GM12878 (cell line): ENCODE measurements at regions not wholly inside any gene's neighbourhood (a gene's known extent, or its start where the extent isn't known, plus 50 kb on each side); places are given as distances from the start of the nearest gene placed in this dataset.

ENCODE experiments used
- ATAC-seq: fragments of 200-7000 bp; cut with Tn5 transposase; 3 replicates; pipeline ENCODE4 v1.9.1; 2020; ENCODE audit warnings: mild to moderate bottlenecking, moderate library complexity
- BruUV-seq: library from RNA; stranded (reverse); fragments of 400-500 nt; replicated peaks from 2 replicates; lab custom pipeline; 2021; lab: Mats Ljungman, UMichigan
- CTCF ChIA-PET: fragments of 300-600 bp; sonication (Branson Sonifier 250); formaldehyde crosslinking; extraction: SDS; loops from one replicate; lab custom pipeline; 2021; ENCODE audit warnings: inconsistent platforms; lab: Yijun Ruan, JAX
- POLR2A ChIA-PET: fragments of 350-600 bp; formaldehyde crosslinking; extraction: SDS; loops from one replicate; lab custom pipeline; 2021; ENCODE audit warnings: inconsistent platforms; lab: Charles Lee
- RAD21 ChIA-PET: fragments of 300-600 bp; sonication (Branson Sonifier 250); formaldehyde crosslinking; loops from one replicate; lab custom pipeline; 2023; ENCODE audit warnings: antibody characterized with exemption; ENCODE audit not compliant: unreplicated experiment; lab: Charles Lee
- SMC1A ChIA-PET: fragments of 300-600 bp; sonication (Branson Sonifier 250); formaldehyde crosslinking; loops from one replicate; lab custom pipeline; 2023; ENCODE audit not compliant: unreplicated experiment, uncharacterized antibody; lab: Charles Lee
- DNase-seq: peaks from one replicate; pipeline ENCODE4 v3.0.0-alpha.2; 2011; ENCODE audit warnings: low read depth, low spot score
- FAIRE-seq: peaks from 3 replicates; lab custom pipeline; 2011; peaks lifted over from hg19 to GRCh38; lab: Jason Lieb, UNC
- H2AFZ ChIP-seq: 2 replicates; pipeline ENCODE4 v1.6.0; 2011; ENCODE audit warnings: low read depth, low read length, control low read depth; ENCODE audit not compliant: control insufficient read depth
- H3K27ac ChIP-seq: 2 replicates; pipeline ENCODE4 v1.5.1; 2011; ENCODE audit warnings: control low read depth; ENCODE audit not compliant: control insufficient read depth, insufficient read depth
- H3K27me3 ChIP-seq, 2 experiments: replicated peaks in 1 of 2; 2 replicates each; pipeline versions ENCODE4 v1.6.0 to v1.6.1; 2011; ENCODE audit warnings: low read length in 1 of 2; ENCODE audit not compliant: control insufficient read depth in 2 of 2, insufficient read depth in 2 of 2
- H3K36me3 ChIP-seq, 2 experiments: 2 replicates each; pipeline ENCODE4 v1.5.1; 2011; ENCODE audit warnings: low read length in 1 of 2; ENCODE audit not compliant: control insufficient read depth in 2 of 2, insufficient read depth in 2 of 2
- H3K4me1 ChIP-seq: 2 replicates; pipeline ENCODE4 v1.6.1; 2011; ENCODE audit warnings: mild to moderate bottlenecking, low read length, moderate library complexity, mixed read lengths; ENCODE audit not compliant: control insufficient read depth, insufficient read depth
- H3K4me2 ChIP-seq: 2 replicates; pipeline ENCODE4 v1.6.0; 2011; ENCODE audit warnings: control low read depth; ENCODE audit not compliant: control insufficient read depth, insufficient read depth
- H3K4me3 ChIP-seq: fragments of 200-600 bp; sonication (generic); 2 replicates; pipeline ENCODE4 v1.5.1; 2016
- H3K79me2 ChIP-seq: 2 replicates; pipeline ENCODE4 v1.6.0; 2011; ENCODE audit warnings: low read length; ENCODE audit not compliant: control insufficient read depth, insufficient read depth
- H3K9ac ChIP-seq: 2 replicates; pipeline ENCODE4 v1.8.0; 2011; ENCODE audit warnings: low read length, control low read depth, mixed read lengths; ENCODE audit not compliant: control insufficient read depth, insufficient read depth
- H3K9me3 ChIP-seq: replicated peaks from 3 replicates; pipeline ENCODE4 v1.5.1; 2011; ENCODE audit warnings: mild to moderate bottlenecking, low read length; ENCODE audit not compliant: control insufficient read depth, insufficient read depth
- H4K20me1 ChIP-seq: 2 replicates; pipeline ENCODE4 v1.6.0; 2011; ENCODE audit not compliant: control insufficient read depth, insufficient read depth
- CHD4 ChIP-seq: fragments of 200-600 bp; sonication (generic); IDR thresholded peaks from 2 replicates; pipeline ENCODE4 v1.6.1; 2016; ENCODE audit warnings: mild to moderate bottlenecking
- CREM ChIP-seq: IDR thresholded peaks from 2 replicates; pipeline ENCODE4 v1.6.1; 2014; ENCODE audit warnings: antibody characterized with exemption, low read depth
- EZH2 ChIP-seq: IDR thresholded peaks from 2 replicates; pipeline ENCODE4 v1.6.1; 2012; ENCODE audit warnings: low read depth, mild to moderate bottlenecking, control low read depth, inconsistent platforms, low read length, borderline replicate concordance; ENCODE audit not compliant: control insufficient read depth
- IKZF1 ChIP-seq: fragments of 450-650 bp; conservative IDR thresholded peaks from 2 replicates; pipeline ENCODE4 v1.6.1; 2017; ENCODE audit warnings: antibody characterized with exemption, mild to moderate bottlenecking
- RAD51 ChIP-seq: fragments of 450-650 bp; IDR thresholded peaks from 2 replicates; pipeline ENCODE4 v1.6.1; 2016; ENCODE audit warnings: moderate library complexity, mild to moderate bottlenecking, inconsistent platforms
- RCOR1 ChIP-seq: conservative IDR thresholded peaks from 2 replicates; pipeline ENCODE4 v1.6.1; 2012; ENCODE audit warnings: low read depth, low read length, improper control_type of control experiment
- SMARCA5 ChIP-seq: fragments of 450-650 bp; IDR thresholded peaks from 2 replicates; pipeline ENCODE4 v1.6.1; 2017; ENCODE audit warnings: mild to moderate bottlenecking
- SUZ12 ChIP-seq: fragments of 200-600 bp; sonication (generic); IDR thresholded peaks from one replicate; pipeline ENCODE4 v1.6.1; 2018; ENCODE audit warnings: antibody characterized with exemption, mild to moderate bottlenecking; ENCODE audit not compliant: unreplicated experiment
- TCF7 ChIP-seq: IDR thresholded peaks from 2 replicates; pipeline ENCODE4 v1.6.1; 2014; ENCODE audit warnings: antibody characterized with exemption, borderline replicate concordance
- WGBS: methylation state at CpG from one replicate; pipeline ENCODE4 v1.1.6; 2016; ENCODE audit warnings: low lambda C conversion rate; ENCODE audit not compliant: insufficient replicate concordance, insufficient coverage; ENCODE audit errors: missing lambda C conversion rate; 5-methylcytosine and 5-hydroxymethylcytosine counted together
- in situ Hi-C: fragments of 300-500 bp; cut with MboI; formaldehyde crosslinking; loops from 9 replicates; pipeline ENCODE4 v1.14.3; 2018; ENCODE audit warnings: mixed read lengths
- intact Hi-C: fragments of 100-400 bp; cut with micrococcal nuclease; formaldehyde crosslinking; loops from one replicate; pipeline ENCODE4 v1.14.2; 2022; ENCODE audit not compliant: unreplicated experiment
- TF ChIP-seq, protein P1 (sequence below): fragments of 450-650 bp; IDR thresholded peaks from 2 replicates; pipeline ENCODE4 v1.6.1; 2017; ENCODE audit warnings: mild to moderate bottlenecking, moderate library complexity
- TF ChIP-seq, protein P2 (sequence below): fragments of 450-650 bp; IDR thresholded peaks from 2 replicates; pipeline ENCODE4 v1.6.1; 2017; ENCODE audit warnings: mild to moderate bottlenecking
- TF ChIP-seq, protein P3 (sequence below): IDR thresholded peaks from 2 replicates; pipeline ENCODE4 v1.6.1; 2011; ENCODE audit warnings: mild to moderate bottlenecking, low read depth, low read length, moderate library complexity; ENCODE audit not compliant: insufficient replicate concordance
- TF ChIP-seq, protein P4 (sequence below): fragments of 150-350 bp; IDR thresholded peaks from 2 replicates; pipeline ENCODE4 v1.6.1; 2014; ENCODE audit warnings: mild to moderate bottlenecking, low read depth, low read length

DNA sequence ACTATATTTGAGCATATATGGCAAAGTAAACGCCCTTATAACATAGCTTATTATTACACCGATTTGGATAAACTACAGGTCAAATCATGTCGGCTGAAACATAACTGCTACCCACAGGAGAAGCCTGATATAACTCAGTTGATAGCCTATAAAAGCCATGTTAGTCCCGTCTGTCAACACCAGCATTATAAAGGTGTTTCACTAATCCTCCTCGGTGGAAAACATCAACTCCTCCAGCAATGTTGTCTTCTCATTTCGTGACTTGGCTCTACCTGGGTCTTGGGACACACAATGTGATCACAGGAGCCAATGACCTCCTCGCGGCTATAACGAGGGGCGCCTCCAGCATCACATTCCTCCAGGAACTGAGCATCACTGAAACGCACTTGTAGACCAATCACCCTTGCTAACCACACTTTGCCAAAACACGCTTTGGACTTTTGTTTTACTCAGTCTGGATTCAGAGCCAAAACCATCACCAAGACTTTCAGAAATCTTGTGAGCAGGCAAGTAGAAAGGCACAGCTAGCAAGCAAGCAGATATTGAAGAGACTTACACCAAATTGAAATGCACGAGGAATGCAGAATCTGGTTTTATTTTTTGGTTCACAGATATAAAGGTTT, 269.7 kb upstream of the NFE2L3 start (continued):
- TF ChIP-seq, protein P1, sequence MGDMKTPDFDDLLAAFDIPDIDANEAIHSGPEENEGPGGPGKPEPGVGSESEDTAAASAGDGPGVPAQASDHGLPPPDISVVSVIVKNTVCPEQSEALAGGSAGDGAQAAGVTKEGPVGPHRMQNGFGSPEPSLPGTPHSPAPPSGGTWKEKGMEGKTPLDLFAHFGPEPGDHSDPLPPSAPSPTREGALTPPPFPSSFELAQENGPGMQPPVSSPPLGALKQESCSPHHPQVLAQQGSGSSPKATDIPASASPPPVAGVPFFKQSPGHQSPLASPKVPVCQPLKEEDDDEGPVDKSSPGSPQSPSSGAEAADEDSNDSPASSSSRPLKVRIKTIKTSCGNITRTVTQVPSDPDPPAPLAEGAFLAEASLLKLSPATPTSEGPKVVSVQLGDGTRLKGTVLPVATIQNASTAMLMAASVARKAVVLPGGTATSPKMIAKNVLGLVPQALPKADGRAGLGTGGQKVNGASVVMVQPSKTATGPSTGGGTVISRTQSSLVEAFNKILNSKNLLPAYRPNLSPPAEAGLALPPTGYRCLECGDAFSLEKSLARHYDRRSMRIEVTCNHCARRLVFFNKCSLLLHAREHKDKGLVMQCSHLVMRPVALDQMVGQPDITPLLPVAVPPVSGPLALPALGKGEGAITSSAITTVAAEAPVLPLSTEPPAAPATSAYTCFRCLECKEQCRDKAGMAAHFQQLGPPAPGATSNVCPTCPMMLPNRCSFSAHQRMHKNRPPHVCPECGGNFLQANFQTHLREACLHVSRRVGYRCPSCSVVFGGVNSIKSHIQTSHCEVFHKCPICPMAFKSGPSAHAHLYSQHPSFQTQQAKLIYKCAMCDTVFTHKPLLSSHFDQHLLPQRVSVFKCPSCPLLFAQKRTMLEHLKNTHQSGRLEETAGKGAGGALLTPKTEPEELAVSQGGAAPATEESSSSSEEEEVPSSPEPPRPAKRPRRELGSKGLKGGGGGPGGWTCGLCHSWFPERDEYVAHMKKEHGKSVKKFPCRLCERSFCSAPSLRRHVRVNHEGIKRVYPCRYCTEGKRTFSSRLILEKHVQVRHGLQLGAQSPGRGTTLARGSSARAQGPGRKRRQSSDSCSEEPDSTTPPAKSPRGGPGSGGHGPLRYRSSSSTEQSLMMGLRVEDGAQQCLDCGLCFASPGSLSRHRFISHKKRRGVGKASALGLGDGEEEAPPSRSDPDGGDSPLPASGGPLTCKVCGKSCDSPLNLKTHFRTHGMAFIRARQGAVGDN = no peak
- TF ChIP-seq SUZ12 (no peak), RAD51 (no peak), TCF7 (no peak), RCOR1 (no peak), CREM (no peak)

DNA sequence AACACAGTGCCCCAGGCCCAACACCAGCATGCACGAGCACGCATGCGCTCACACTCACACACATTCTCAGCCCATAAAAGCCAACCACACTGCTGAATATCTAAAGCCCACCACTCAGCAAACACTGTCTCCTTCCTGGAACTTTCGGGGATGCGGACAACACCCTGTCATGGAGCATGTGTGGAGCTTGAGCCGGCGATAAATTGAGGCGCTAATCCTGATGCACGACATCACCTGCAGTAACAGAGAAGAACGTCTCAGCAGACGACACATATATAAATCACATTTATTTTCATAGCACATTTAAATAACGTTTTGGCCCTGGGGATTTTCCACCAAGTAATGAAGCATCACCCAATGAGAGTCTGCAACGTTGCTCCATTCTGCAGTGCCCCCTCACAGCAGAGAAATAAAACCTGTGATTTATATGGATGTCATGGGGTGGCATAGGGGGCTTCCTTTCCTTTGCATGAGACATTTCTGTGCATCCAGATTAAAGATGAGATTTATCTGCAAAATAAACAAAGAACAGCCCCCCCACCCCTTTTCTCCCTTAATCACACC, 267.7 kb upstream of the NFE2L3 start:
- ChIA-PET SMC1A (no interaction called here), RAD21 (no interaction called here), POLR2A (no interaction called here), CTCF (interaction anchor here (1.3 kb wide), 1 partner anchor 8 kb away, joined by 4 read pairs; no protein-coding TSS in a partner anchor)
- DNase-seq (no peak), ATAC-seq (no peak), FAIRE-seq (no peak)
- H3K4me3 ChIP-seq = no peak overlapping the region
- H2AFZ ChIP-seq = no peak overlapping the region
- no peaks in the 10 kb centered on the region for H3K4me1 ChIP-seq
- intact Hi-C loops = no loop called here
- H3K9me3 ChIP-seq = no peaks in the 10 kb centered on the region
- no peak overlapping the region for H3K9ac ChIP-seq
- BruUV-seq = no TSS peak
- H3K27me3 ChIP-seq = peaks cover 0 to 4% of the 10 kb centered on the region in 2 experiments; a peak in 1 of 4 replicates
- H3K4me2 ChIP-seq = no peak overlapping the region
- H4K20me1 ChIP-seq = no peaks in the 10 kb centered on the region
- H3K36me3 ChIP-seq = no peaks in the 10 kb centered on the region
- no peak overlapping the region for H3K27ac ChIP-seq
- in situ Hi-C loops = no loop called here
- 56% methylated on average over 13 of the region's 13 CpGs for WGBS
- no peaks in the 10 kb centered on the region for H3K79me2 ChIP-seq
- TF ChIP-seq CREM = no peak
- TF ChIP-seq, protein P2, sequence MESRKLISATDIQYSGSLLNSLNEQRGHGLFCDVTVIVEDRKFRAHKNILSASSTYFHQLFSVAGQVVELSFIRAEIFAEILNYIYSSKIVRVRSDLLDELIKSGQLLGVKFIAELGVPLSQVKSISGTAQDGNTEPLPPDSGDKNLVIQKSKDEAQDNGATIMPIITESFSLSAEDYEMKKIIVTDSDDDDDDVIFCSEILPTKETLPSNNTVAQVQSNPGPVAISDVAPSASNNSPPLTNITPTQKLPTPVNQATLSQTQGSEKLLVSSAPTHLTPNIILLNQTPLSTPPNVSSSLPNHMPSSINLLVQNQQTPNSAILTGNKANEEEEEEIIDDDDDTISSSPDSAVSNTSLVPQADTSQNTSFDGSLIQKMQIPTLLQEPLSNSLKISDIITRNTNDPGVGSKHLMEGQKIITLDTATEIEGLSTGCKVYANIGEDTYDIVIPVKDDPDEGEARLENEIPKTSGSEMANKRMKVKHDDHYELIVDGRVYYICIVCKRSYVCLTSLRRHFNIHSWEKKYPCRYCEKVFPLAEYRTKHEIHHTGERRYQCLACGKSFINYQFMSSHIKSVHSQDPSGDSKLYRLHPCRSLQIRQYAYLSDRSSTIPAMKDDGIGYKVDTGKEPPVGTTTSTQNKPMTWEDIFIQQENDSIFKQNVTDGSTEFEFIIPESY = no peak
- no peak for TF ChIP-seq CHD4
- TF ChIP-seq, protein P3, sequence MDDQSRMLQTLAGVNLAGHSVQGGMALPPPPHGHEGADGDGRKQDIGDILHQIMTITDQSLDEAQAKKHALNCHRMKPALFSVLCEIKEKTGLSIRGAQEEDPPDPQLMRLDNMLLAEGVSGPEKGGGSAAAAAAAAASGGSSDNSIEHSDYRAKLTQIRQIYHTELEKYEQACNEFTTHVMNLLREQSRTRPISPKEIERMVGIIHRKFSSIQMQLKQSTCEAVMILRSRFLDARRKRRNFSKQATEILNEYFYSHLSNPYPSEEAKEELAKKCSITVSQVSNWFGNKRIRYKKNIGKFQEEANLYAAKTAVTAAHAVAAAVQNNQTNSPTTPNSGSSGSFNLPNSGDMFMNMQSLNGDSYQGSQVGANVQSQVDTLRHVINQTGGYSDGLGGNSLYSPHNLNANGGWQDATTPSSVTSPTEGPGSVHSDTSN = no peak
- TF ChIP-seq, protein P4, sequence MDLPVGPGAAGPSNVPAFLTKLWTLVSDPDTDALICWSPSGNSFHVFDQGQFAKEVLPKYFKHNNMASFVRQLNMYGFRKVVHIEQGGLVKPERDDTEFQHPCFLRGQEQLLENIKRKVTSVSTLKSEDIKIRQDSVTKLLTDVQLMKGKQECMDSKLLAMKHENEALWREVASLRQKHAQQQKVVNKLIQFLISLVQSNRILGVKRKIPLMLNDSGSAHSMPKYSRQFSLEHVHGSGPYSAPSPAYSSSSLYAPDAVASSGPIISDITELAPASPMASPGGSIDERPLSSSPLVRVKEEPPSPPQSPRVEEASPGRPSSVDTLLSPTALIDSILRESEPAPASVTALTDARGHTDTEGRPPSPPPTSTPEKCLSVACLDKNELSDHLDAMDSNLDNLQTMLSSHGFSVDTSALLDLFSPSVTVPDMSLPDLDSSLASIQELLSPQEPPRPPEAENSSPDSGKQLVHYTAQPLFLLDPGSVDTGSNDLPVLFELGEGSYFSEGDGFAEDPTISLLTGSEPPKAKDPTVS = no peak
- no peak for TF ChIP-seq EZH2
- TF ChIP-seq SMARCA5 = no peak
- no peak for TF ChIP-seq RAD51
- no peak for TF ChIP-seq IKZF1
